SK-N-SH (cell line): ENCODE measurements at regions not wholly inside any gene's neighbourhood (a gene's known extent, or its start where the extent isn't known, plus 50 kb on each side); places are given as distances from the start of the nearest gene placed in this dataset.

Source experiments
- CTCF ChIA-PET: fragments of 300-600, 350-600 bp; formaldehyde crosslinking; extraction: SDS; loops from one replicate; lab custom pipeline; 2021; lab: Yijun Ruan, JAX
- POLR2A ChIA-PET: fragments of 350-600 bp; sonication (Branson Sonifier 250); formaldehyde crosslinking; extraction: SDS; loops from one replicate; lab custom pipeline; 2020; ENCODE audit warnings: antibody characterized with exemption, inconsistent platforms; lab: Yijun Ruan, JAX
- DNase-seq: peaks from one replicate; pipeline ENCODE4 v3.0.0; 2012
- H2AFZ ChIP-seq: fragments of 200-600 bp; sonication (generic); 2 replicates; pipeline ENCODE4 v1.8.1; 2016; ENCODE audit warnings: antibody characterized with exemption, mild to moderate bottlenecking, low read depth
- H3F3A ChIP-seq: fragments of 200-600 bp; sonication (generic); replicated peaks from 2 replicates; pipeline ENCODE3; 2016; ENCODE audit warnings: antibody characterized with exemption, mild to moderate bottlenecking; ENCODE audit not compliant: insufficient read depth
- H3K27ac ChIP-seq, 2 experiments: fragments of 200-500 bp in 1 of 2; fragments of 200-600 bp in 1 of 2; sonication (Bioruptor generic) in 1 of 2; sonication (generic), shearing (Covaris generic) in 1 of 2; 2 replicates each; pipeline versions ENCODE4 v1.5.1 to v1.6.1; 2014 to 2016; ENCODE audit warnings: low read depth in 2 of 2, inconsistent platforms in 1 of 2, low read length in 1 of 2, mild to moderate bottlenecking in 1 of 2, mixed read lengths in 1 of 2
- H3K27me3 ChIP-seq: fragments of 200-600 bp; sonication (generic), shearing (Covaris generic); 2 replicates; pipeline ENCODE4 v1.6.1; 2016; ENCODE audit warnings: mixed run types; ENCODE audit not compliant: insufficient read depth
- H3K36me3 ChIP-seq, 2 experiments: fragments of 200-500 bp in 1 of 2; fragments of 200-600 bp in 1 of 2; sonication (Bioruptor generic) in 1 of 2; sonication (generic) in 1 of 2; replicated peaks in 1 of 2; 2 replicates each; pipeline versions ENCODE3 to v1.5.1; 2014 to 2016; ENCODE audit warnings: low read length in 1 of 2, mild to moderate bottlenecking in 1 of 2; ENCODE audit not compliant: insufficient read depth in 2 of 2, control insufficient read depth in 1 of 2
- H3K4me1 ChIP-seq, 2 experiments: fragments of 200-500 bp in 1 of 2; fragments of 200-600 bp in 1 of 2; sonication (Bioruptor generic) in 1 of 2; sonication (generic), shearing (Covaris generic) in 1 of 2; 2 replicates each; pipeline versions ENCODE4 v1.5.1 to v1.6.1; 2014 to 2016; ENCODE audit warnings: low read depth in 1 of 2, low read length in 1 of 2, mixed run types in 1 of 2; ENCODE audit not compliant: insufficient read depth in 2 of 2, control insufficient read depth in 1 of 2
- H3K4me2 ChIP-seq: fragments of 200-600 bp; sonication (generic), shearing (Covaris generic); 2 replicates; pipeline ENCODE4 v1.6.1; 2017; ENCODE audit warnings: mixed run types
- H3K4me3 ChIP-seq, 2 experiments: fragments of 200-500 bp in 1 of 2; fragments of 200-600 bp in 1 of 2; sonication (Bioruptor generic) in 1 of 2; sonication (generic), shearing (Covaris generic) in 1 of 2; 2 replicates each; pipeline versions ENCODE4 v1.5.1 to v1.8.1; 2014 to 2016; ENCODE audit warnings: low read depth in 2 of 2, inconsistent platforms in 1 of 2, low read length in 1 of 2, mild to moderate bottlenecking in 1 of 2, mixed read lengths in 1 of 2, moderate library complexity in 1 of 2
- H3K79me2 ChIP-seq: fragments of 200-600 bp; sonication (generic); 2 replicates; pipeline ENCODE4 v1.8.1; 2017; ENCODE audit warnings: mild to moderate bottlenecking; ENCODE audit not compliant: insufficient read depth
- H3K9ac ChIP-seq: fragments of 200-600 bp; sonication (generic); 2 replicates; pipeline ENCODE4 v1.6.1; 2017; ENCODE audit warnings: mixed run types
- H3K9me2 ChIP-seq: fragments of 200-600 bp; sonication (generic); 2 replicates; pipeline ENCODE4 v1.6.1; 2017; ENCODE audit warnings: mixed run types
- H3K9me3 ChIP-seq: fragments of 200-600 bp; sonication (generic); 2 replicates; pipeline ENCODE4 v1.6.1; 2017; ENCODE audit warnings: mixed run types, mild to moderate bottlenecking, moderate library complexity
- H4K20me1 ChIP-seq: fragments of 200-600 bp; sonication (generic); 2 replicates; pipeline ENCODE4 v1.6.1; 2017; ENCODE audit warnings: mild to moderate bottlenecking, mixed run types; ENCODE audit not compliant: insufficient read depth
- CHD2 ChIP-seq: fragments of 150-350 bp; IDR thresholded peaks from 2 replicates; pipeline ENCODE4 v1.6.1; 2018; ENCODE audit warnings: low read length; ENCODE audit not compliant: partially characterized antibody
- CTCF ChIP-seq: fragments of 200-600 bp; sonication (generic); IDR thresholded peaks from 2 replicates; pipeline ENCODE4 v1.6.1; 2017; ENCODE audit warnings: antibody characterized with exemption, mild to moderate bottlenecking, moderate library complexity
- ELF1 ChIP-seq: IDR thresholded peaks from 2 replicates; pipeline ENCODE4 v1.4.0; 2012
- EP300 ChIP-seq, 2 experiments: IDR thresholded peaks; 2 replicates each; pipeline versions ENCODE4 v1.4.0 to v1.6.1; 2012; ENCODE audit warnings: borderline replicate concordance in 1 of 2, low read depth in 1 of 2, low read length in 1 of 2
- FOSL2 ChIP-seq: IDR thresholded peaks from 2 replicates; pipeline ENCODE4 v1.4.0; 2012; ENCODE audit warnings: low read depth, mild to moderate bottlenecking, moderate library complexity, borderline replicate concordance
- FOXJ3 ChIP-seq: sonication (generic); formaldehyde crosslinking; IDR thresholded peaks from 2 replicates; pipeline ENCODE4 v1.5.1; 2020; ENCODE audit warnings: mild to moderate bottlenecking, missing genetic modification reagents
- FOXM1 ChIP-seq: IDR thresholded peaks from 2 replicates; pipeline ENCODE4 v1.4.0; 2012; ENCODE audit warnings: low read depth, mild to moderate bottlenecking
- GATA2 ChIP-seq: sonication (generic); formaldehyde crosslinking; IDR thresholded peaks from 2 replicates; pipeline ENCODE4 v1.5.0; 2020; ENCODE audit warnings: mild to moderate bottlenecking, missing genetic modification reagents
- IRF3 ChIP-seq: fragments of 150-350 bp; IDR thresholded peaks from 2 replicates; pipeline ENCODE4 v1.6.1; 2016; ENCODE audit warnings: mild to moderate bottlenecking, low read depth, low read length
- MAX ChIP-seq: IDR thresholded peaks from 2 replicates; pipeline ENCODE4 v1.4.0; 2012; ENCODE audit warnings: low read depth
- MEF2A ChIP-seq: IDR thresholded peaks from 2 replicates; pipeline ENCODE4 v1.4.0; 2012; ENCODE audit warnings: low read depth, borderline replicate concordance
- NFIC ChIP-seq: IDR thresholded peaks from 2 replicates; pipeline ENCODE4 v1.4.0; 2012; ENCODE audit warnings: borderline replicate concordance
- NRF1 ChIP-seq: IDR thresholded peaks from 2 replicates; pipeline ENCODE4 v1.6.1; 2012; ENCODE audit warnings: low read depth, mild to moderate bottlenecking, low read length
- PBX3 ChIP-seq: IDR thresholded peaks from 2 replicates; pipeline ENCODE4; 2012
- POLR2AphosphoS5 ChIP-seq: IDR thresholded peaks from 2 replicates; pipeline ENCODE4 v1.6.1; 2012; ENCODE audit warnings: low read depth, low read length
- RCOR1 ChIP-seq: fragments of 150-350 bp; IDR thresholded peaks from 2 replicates; pipeline ENCODE4 v1.6.1; 2017; ENCODE audit warnings: antibody characterized with exemption, low read length
- RFX5 ChIP-seq: IDR thresholded peaks from 2 replicates; pipeline ENCODE4 v1.6.1; 2012; ENCODE audit warnings: mild to moderate bottlenecking, improper control_type of control experiment, low read length
- RXRA ChIP-seq: IDR thresholded peaks from 2 replicates; pipeline ENCODE4 v1.4.0; 2012; ENCODE audit warnings: low read depth, mild to moderate bottlenecking, borderline replicate concordance
- TCF12 ChIP-seq: IDR thresholded peaks from 2 replicates; pipeline ENCODE4 v1.4.0; 2012
- TEAD4 ChIP-seq: IDR thresholded peaks from 2 replicates; pipeline ENCODE4 v1.4.0; 2012; ENCODE audit warnings: mild to moderate bottlenecking, borderline replicate concordance; ENCODE audit not compliant: insufficient read depth
- WGBS: methylation state at CpG from one replicate; pipeline ENCODE4 v1.1.6; 2017; ENCODE audit warnings: low lambda C conversion rate; 5-methylcytosine and 5-hydroxymethylcytosine counted together

GRCh38 chr5:93285461-93285860 lies 295.6 kb downstream of the NR2F1-AS1 start:
- no peaks in the 10 kb centered on the region for H3K36me3 ChIP-seq
- H3K27me3 ChIP-seq: no peaks in the 10 kb centered on the region
- no peaks in the 10 kb centered on the region for H3K9me2 ChIP-seq
- no peaks in the 10 kb centered on the region for H4K20me1 ChIP-seq
- H3K27ac ChIP-seq: no peak overlapping the region
- peaks cover 6% of the 10 kb centered on the region for H3K9me3 ChIP-seq
- H2AFZ ChIP-seq: no peak overlapping the region; the same call in 1 of the 2 replicates
- H3K4me1 ChIP-seq: peaks cover 0 to 12% of the 10 kb centered on the region in 2 experiments; a peak in 2 of 4 replicates
- H3F3A ChIP-seq: no peaks in the 10 kb centered on the region
- DNase-seq: no peak
- POLR2A ChIA-PET: no interaction called here
- no peak overlapping the region for H3K4me2 ChIP-seq
- CTCF ChIA-PET: no interaction called here
- H3K9ac ChIP-seq: no peak overlapping the region
- TF ChIP-seq RCOR1 (no peak), CTCF (no peak), RFX5 (no peak), PBX3 (no peak), FOSL2 (no peak), CHD2 (no peak), MEF2A (no peak), ELF1 (no peak), FOXJ3 (CRISPR knock-in tag) (no peak)
- WGBS: 86% methylated on average over 1 of the region's 1 CpG
- no peaks in the 10 kb centered on the region for H3K79me2 ChIP-seq
- H3K4me3 ChIP-seq: no peak overlapping the region

- WGBS: 86% methylated on average over 4 of the region's 4 CpGs
- peaks cover 8% of the 10 kb centered on the region for H3F3A ChIP-seq
- no peaks in the 10 kb centered on the region for H3K27me3 ChIP-seq
- no peaks in the 10 kb centered on the region for H3K79me2 ChIP-seq
- peaks cover 8 to 29% of the 10 kb centered on the region in 2 experiments; a peak in 2 of 4 replicates for H3K4me1 ChIP-seq
- H3K27ac ChIP-seq: peak overlapping the region in 1 of 2 experiments; percentile 1; a peak in 1 of 4 replicates
- no peak overlapping the region for H2AFZ ChIP-seq
- POLR2A ChIA-PET: no interaction called here
- H3K9ac ChIP-seq: no peak overlapping the region
- no peak overlapping the region for H3K4me3 ChIP-seq
- H3K36me3 ChIP-seq: no peaks in the 10 kb centered on the region
- H3K4me2 ChIP-seq: no peak overlapping the region
- peak; percentile 38 for DNase-seq
- peaks cover 5% of the 10 kb centered on the region for H3K9me3 ChIP-seq
- H3K9me2 ChIP-seq: no peaks in the 10 kb centered on the region
- no peaks in the 10 kb centered on the region for H4K20me1 ChIP-seq
- CTCF ChIA-PET: no interaction called here
- TF ChIP-seq TEAD4 (no peak), NFIC (no peak), CTCF (no peak), EP300 (IDR thresholded peaks at IDR 0.05; ENCODE audit: borderline replicate concordance in 1 of 2, low read depth in 1 of 2, low read length in 1 of 2) (peak in 1 of 2 experiments; percentile 80; a peak in 2 of 4 replicates), GATA2 (peak; percentile 67), TCF12 (peak; percentile 24; the same call in 1 of the 2 replicates), FOXM1 (no peak), POLR2AphosphoS5 (no peak), NRF1 (no peak), RXRA (no peak), MAX (no peak), RFX5 (no peak), IRF3 (no peak)
These were observed 298.8 kb downstream of the NR2F1-AS1 start for GRCh38 chr5:93281980-93282772.
